ENCODE measurements at regions not wholly inside any gene's neighbourhood (a gene's known extent, or its start where the extent isn't known, plus 50 kb on each side); places are given as distances from the start of the nearest gene placed in this dataset.

GRCh38 chr14:26206640-26207039 lies 391.2 kb downstream of the NOVA1 start:
- no peak for TF ChIP-seq CTCF (IDR thresholded peaks at IDR 0.05; ENCODE audit: poor library complexity, severe bottlenecking)
- no peak for TF ChIP-seq TAF1 (IDR thresholded peaks at IDR 0.05; ENCODE audit: low read depth)
- no peak for TF ChIP-seq EZH2 (IDR thresholded peaks at IDR 0.05; ENCODE audit: borderline replicate concordance, insufficient read depth, low read length, poor library complexity, severe bottlenecking)
- TF ChIP-seq REST (IDR thresholded peaks at IDR 0.05; ENCODE audit: borderline replicate concordance) = no peak
- no peak for TF ChIP-seq SMC3 (conservative IDR thresholded peaks at IDR 0.05; ENCODE audit: poor library complexity)
- no peak for TF ChIP-seq EP300 (conservative IDR thresholded peaks at IDR 0.05; ENCODE audit: poor library complexity, severe bottlenecking)
- TF ChIP-seq POLR2AphosphoS5 (IDR thresholded peaks at IDR 0.05) = no peak
- TF ChIP-seq MXI1 (conservative IDR thresholded peaks at IDR 0.05; ENCODE audit: poor library complexity, severe bottlenecking) = no peak

Data from neural cell (in vitro differentiated cells).